Parathyroid adenoma (tissue), 2 donors: ENCODE measurements at regions not wholly inside any gene's neighbourhood (a gene's known extent, or its start where the extent isn't known, plus 50 kb on each side); places are given as distances from the start of the nearest gene placed in this dataset.

ENCODE experiments used
- H2AFZ ChIP-seq: fragments of 300-600 bp; sonication (generic); one replicate; pipeline ENCODE4 v1.7.0; 2017; ENCODE audit warnings: antibody characterized with exemption, mild to moderate bottlenecking
- H3K27ac ChIP-seq: fragments of 300-600 bp; sonication (generic); one replicate; pipeline ENCODE4 v1.7.0; 2017
- H3K27me3 ChIP-seq: fragments of 300-600 bp; sonication (generic); one replicate; pipeline ENCODE4 v1.7.0; 2017; ENCODE audit warnings: low read length; ENCODE audit not compliant: control insufficient read depth, insufficient read depth
- H3K36me3 ChIP-seq: fragments of 300-600 bp; sonication (generic); one replicate; pipeline ENCODE4 v1.7.0; 2017; ENCODE audit warnings: low read length; ENCODE audit not compliant: control insufficient read depth, insufficient read depth
- H3K4me1 ChIP-seq: fragments of 300-600 bp; sonication (generic); one replicate; pipeline ENCODE4 v1.7.0; 2017; ENCODE audit warnings: control low read depth
- H3K4me2 ChIP-seq: fragments of 300-600 bp; sonication (generic); one replicate; pipeline ENCODE4 v1.7.0; 2017; ENCODE audit warnings: low read length
- H3K4me3 ChIP-seq: fragments of 300-600 bp; sonication (generic); one replicate; pipeline ENCODE4 v1.7.0; 2017; ENCODE audit warnings: low read depth, low read length
- H3K79me2 ChIP-seq: fragments of 300-600 bp; sonication (generic); one replicate; pipeline ENCODE4 v1.7.0; 2017; ENCODE audit warnings: control low read depth
- H3K9ac ChIP-seq: fragments of 300-600 bp; sonication (generic); one replicate; pipeline ENCODE4 v1.7.0; 2017; ENCODE audit warnings: mild to moderate bottlenecking
- H3K9me3 ChIP-seq: fragments of 300-600 bp; sonication (generic); one replicate; pipeline ENCODE4 v1.7.0; 2017; ENCODE audit warnings: low read length; ENCODE audit not compliant: control insufficient read depth
- TF ChIP-seq, protein P1 (sequence below): fragments of 300-600 bp; sonication (generic); IDR thresholded peaks from one replicate; pipeline ENCODE4 v1.7.0; 2017; ENCODE audit warnings: antibody characterized with exemption, mild to moderate bottlenecking
- donor health status: primary hyperparathyroidism.

DNA sequence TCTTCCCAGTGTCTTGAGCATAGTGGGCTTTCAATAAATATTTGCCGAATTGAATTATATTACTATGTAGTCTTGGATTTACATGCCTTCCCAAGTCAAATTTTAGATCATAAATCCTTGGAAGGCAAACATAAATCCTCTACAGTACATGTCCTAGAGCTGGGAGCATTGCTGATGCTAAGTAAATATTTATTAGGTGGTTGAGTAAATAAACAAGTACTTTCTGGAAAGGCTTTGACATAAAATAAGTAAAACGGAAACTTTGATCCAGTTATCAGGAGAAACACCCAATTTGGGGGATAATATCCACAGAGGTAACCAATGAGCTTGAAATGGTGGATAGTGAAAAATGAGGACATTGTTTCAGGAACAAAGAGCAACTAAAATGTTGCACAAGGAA, 162.8 kb upstream of the SVIL start:
- Histone ChIP-seq H3K4me2 (no peak overlapping the region), H3K79me2 (no peaks in the 10 kb centered on the region), H3K36me3 (no peaks in the 10 kb centered on the region), H3K9ac (no peak overlapping the region), H2AFZ (no peak overlapping the region), H3K27me3 (no peaks in the 10 kb centered on the region), H3K4me3 (no peak overlapping the region), H3K4me1 (peaks cover 8% of the 10 kb centered on the region), H3K27ac (no peak overlapping the region), H3K9me3 (no peaks in the 10 kb centered on the region)
- TF ChIP-seq, protein P1, sequence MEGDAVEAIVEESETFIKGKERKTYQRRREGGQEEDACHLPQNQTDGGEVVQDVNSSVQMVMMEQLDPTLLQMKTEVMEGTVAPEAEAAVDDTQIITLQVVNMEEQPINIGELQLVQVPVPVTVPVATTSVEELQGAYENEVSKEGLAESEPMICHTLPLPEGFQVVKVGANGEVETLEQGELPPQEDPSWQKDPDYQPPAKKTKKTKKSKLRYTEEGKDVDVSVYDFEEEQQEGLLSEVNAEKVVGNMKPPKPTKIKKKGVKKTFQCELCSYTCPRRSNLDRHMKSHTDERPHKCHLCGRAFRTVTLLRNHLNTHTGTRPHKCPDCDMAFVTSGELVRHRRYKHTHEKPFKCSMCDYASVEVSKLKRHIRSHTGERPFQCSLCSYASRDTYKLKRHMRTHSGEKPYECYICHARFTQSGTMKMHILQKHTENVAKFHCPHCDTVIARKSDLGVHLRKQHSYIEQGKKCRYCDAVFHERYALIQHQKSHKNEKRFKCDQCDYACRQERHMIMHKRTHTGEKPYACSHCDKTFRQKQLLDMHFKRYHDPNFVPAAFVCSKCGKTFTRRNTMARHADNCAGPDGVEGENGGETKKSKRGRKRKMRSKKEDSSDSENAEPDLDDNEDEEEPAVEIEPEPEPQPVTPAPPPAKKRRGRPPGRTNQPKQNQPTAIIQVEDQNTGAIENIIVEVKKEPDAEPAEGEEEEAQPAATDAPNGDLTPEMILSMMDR, result no peak

DNA sequence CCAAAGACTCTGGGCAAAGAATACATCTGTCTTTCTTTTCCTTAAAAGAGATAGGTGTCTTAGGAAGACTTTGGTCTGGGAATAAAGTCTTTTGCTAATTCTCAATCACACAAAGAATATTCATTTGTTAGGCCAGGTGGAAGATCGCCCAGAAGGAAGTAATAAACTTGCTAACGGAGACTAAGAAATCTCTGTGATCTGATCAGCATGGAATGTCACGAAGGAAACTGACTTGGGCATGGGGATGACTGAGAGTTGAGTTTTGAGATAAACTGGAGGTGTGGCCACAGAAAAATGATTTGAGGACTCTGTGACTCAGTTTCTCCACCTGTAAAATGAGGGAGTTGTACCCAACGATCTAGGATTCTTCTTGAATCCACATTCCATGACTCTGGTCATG, 161.1 kb upstream of the SVIL start:
- H3K79me2 ChIP-seq, result no peaks in the 10 kb centered on the region
- peaks cover 15% of the 10 kb centered on the region for H3K4me1 ChIP-seq
- no peak overlapping the region for H3K4me3 ChIP-seq
- no peak overlapping the region for H3K4me2 ChIP-seq
- TF ChIP-seq, protein P1, result no peak
- no peak overlapping the region for H3K9ac ChIP-seq
- H3K36me3 ChIP-seq, result no peaks in the 10 kb centered on the region
- no peak overlapping the region for H3K27ac ChIP-seq
- H2AFZ ChIP-seq, result peak overlapping the region; percentile 47
- H3K9me3 ChIP-seq, result no peaks in the 10 kb centered on the region
- no peaks in the 10 kb centered on the region for H3K27me3 ChIP-seq

DNA sequence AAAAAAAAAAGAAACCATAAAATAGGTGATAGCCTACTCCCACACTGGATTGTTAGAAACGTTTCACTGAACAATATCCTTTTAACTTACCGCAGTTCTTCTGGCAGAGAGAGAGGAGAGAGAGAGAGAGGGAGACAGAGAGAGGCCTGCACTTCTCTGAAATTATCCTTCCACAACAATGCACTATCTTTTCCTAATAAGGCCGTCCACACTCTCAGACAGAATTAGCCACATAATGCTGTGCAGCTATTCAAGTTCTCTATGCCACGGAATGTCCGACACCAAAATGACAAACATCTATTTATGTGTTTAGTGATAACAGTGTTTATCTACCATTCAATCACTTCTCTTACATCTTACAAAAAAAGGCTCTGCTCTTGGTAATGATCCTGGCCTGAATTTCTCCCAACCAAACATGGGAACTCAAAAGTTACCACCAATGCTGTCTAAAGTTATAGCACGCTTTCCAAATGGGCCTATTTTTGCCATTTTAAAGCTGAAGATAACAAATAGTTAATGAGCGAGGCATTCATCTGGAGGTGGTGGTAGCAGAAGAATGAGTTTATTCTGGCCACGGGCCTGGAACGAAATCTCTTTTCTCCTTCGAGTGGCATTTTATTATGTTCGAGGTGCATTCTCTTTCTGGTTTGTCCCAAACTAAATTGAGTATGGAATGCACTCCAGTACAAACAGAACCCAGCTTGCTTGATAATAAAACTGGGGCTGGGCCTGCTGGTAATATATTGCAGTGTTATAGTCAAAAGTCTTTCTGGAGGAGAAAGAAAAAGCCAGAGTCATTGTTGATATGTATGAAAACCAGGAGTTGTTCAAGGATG, 160.2 kb upstream of the SVIL start:
- TF ChIP-seq, protein P1, result no peak
- peak overlapping the region; percentile 47 for H2AFZ ChIP-seq
- H3K79me2 ChIP-seq, result no peaks in the 10 kb centered on the region
- H3K36me3 ChIP-seq, result no peaks in the 10 kb centered on the region
- no peaks in the 10 kb centered on the region for H3K27me3 ChIP-seq
- peaks cover 15% of the 10 kb centered on the region for H3K4me1 ChIP-seq
- no peaks in the 10 kb centered on the region for H3K9me3 ChIP-seq
- H3K4me3 ChIP-seq, result no peak overlapping the region
- H3K27ac ChIP-seq, result no peak overlapping the region
- no peak overlapping the region for H3K4me2 ChIP-seq
- no peak overlapping the region for H3K9ac ChIP-seq

DNA sequence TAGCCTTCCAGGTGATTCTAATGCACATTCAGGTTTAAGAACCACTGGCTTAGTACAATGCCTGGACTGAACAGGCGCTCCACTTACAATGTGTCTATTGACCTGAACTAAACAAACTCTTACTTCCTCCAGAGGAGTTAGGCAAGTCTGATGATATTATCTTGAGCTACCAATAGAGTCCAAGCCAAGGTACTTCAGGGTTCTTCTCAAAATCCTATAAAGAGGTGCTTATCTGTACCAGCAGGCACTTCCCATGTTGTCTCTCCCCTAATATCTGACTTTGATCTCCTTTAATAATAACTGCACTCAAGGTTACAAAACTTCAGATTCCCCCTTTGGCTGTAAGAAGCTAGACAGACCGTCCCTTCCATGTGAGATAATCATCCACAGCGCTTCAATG, 157.0 kb upstream of the SVIL start:
- Histone ChIP-seq H3K4me2 (no peak overlapping the region), H3K79me2 (no peaks in the 10 kb centered on the region), H2AFZ (peak overlapping the region; percentile 61), H3K27me3 (no peaks in the 10 kb centered on the region), H3K9me3 (no peaks in the 10 kb centered on the region), H3K4me3 (no peak overlapping the region), H3K9ac (no peak overlapping the region), H3K36me3 (no peaks in the 10 kb centered on the region), H3K27ac (peak overlapping the region; percentile 54), H3K4me1 (peaks cover 19% of the 10 kb centered on the region)
- TF ChIP-seq, protein P1, result no peak

DNA sequence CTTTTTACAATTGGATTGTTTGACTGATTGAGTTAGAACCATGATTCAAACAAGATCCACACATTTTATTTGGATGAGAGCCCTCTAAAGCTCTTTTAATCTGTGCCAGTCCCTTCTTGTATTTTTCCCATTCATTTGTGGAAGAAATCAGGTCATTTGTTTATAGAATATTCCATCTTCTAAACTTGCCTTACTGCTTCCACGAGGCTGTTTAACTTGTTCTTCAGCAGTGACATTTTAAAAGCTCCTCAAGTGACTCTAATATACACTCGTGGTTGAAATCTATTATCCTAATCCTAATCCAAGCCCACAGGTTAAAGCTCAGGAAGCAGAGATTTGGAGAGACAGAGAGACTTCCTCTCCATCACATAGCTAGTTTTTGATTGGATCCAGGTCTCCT, 155.4 kb upstream of the SVIL start:
- Histone ChIP-seq H3K9me3 (no peaks in the 10 kb centered on the region), H3K79me2 (no peaks in the 10 kb centered on the region), H3K4me1 (peaks cover 13% of the 10 kb centered on the region), H3K36me3 (no peaks in the 10 kb centered on the region), H3K27ac (no peak overlapping the region), H2AFZ (no peak overlapping the region), H3K4me2 (no peak overlapping the region), H3K9ac (no peak overlapping the region), H3K27me3 (no peaks in the 10 kb centered on the region), H3K4me3 (no peak overlapping the region)
- TF ChIP-seq, protein P1, result no peak
